OCI-LY7 (cell line): ENCODE measurements at regions not wholly inside any gene's neighbourhood (a gene's known extent, or its start where the extent isn't known, plus 50 kb on each side); places are given as distances from the start of the nearest gene placed in this dataset.

Experiments
- BruUV-seq: library from RNA; stranded (reverse); fragments of 400-500 nt; replicated peaks from 2 replicates; lab custom pipeline; 2021; lab: Mats Ljungman, UMichigan
- CTCF ChIA-PET: fragments of 300-600 bp; sonication (Branson Sonifier 250); formaldehyde crosslinking; loops from one replicate; lab custom pipeline; 2022; ENCODE audit warnings: antibody characterized with exemption; ENCODE audit not compliant: unreplicated experiment; lab: Charles Lee
- POLR2A ChIA-PET: fragments of 300-600 bp; sonication (Branson Sonifier 250); formaldehyde crosslinking; loops from one replicate; lab custom pipeline; 2022; ENCODE audit warnings: antibody characterized with exemption; lab: Charles Lee
- DNase-seq: peaks from one replicate; pipeline ENCODE4 v3.0.0-alpha.2; 2015; ENCODE audit warnings: low spot score
- H2AFZ ChIP-seq: fragments of 200-600 bp; sonication (generic), shearing (Covaris generic); 2 replicates; pipeline ENCODE4 v1.6.1; 2014; ENCODE audit warnings: mild to moderate bottlenecking, antibody characterized with exemption, low read length, moderate library complexity
- H3K27ac ChIP-seq: fragments of 200-600 bp; sonication (generic); 2 replicates; pipeline ENCODE4 v1.5.1; 2014; ENCODE audit warnings: mixed run types, low read depth, mild to moderate bottlenecking, moderate library complexity, low read length, inconsistent platforms; ENCODE audit not compliant: poor library complexity, severe bottlenecking
- H3K36me3 ChIP-seq: fragments of 200-600 bp; sonication (generic); 2 replicates; pipeline ENCODE4 v1.6.1; 2014; ENCODE audit warnings: mild to moderate bottlenecking, antibody characterized with exemption, low read length, moderate library complexity, mixed read lengths; ENCODE audit not compliant: insufficient read depth
- H3K4me1 ChIP-seq: fragments of 200-600 bp; sonication (generic); 2 replicates; pipeline ENCODE4 v1.5.1; 2014; ENCODE audit warnings: mild to moderate bottlenecking, low read length; ENCODE audit not compliant: insufficient read depth, poor library complexity, severe bottlenecking
- H3K4me2 ChIP-seq: fragments of 200-600 bp; sonication (generic); 2 replicates; pipeline ENCODE4 v1.6.1; 2014; ENCODE audit warnings: mild to moderate bottlenecking, low read length
- H3K4me3 ChIP-seq: fragments of 200-600 bp; sonication (generic); 2 replicates; pipeline ENCODE4 v1.5.1; 2014; ENCODE audit warnings: mild to moderate bottlenecking, low read depth, low read length; ENCODE audit not compliant: poor library complexity, severe bottlenecking
- H3K79me2 ChIP-seq: fragments of 200-600 bp; sonication (generic); 2 replicates; pipeline ENCODE4 v1.6.1; 2016; ENCODE audit warnings: low read depth, mild to moderate bottlenecking, low read length, moderate library complexity, mixed read lengths; ENCODE audit not compliant: insufficient read depth
- H3K9me2 ChIP-seq: fragments of 200-600 bp; sonication (generic); 2 replicates; pipeline ENCODE4 v1.6.1; 2016; ENCODE audit warnings: mild to moderate bottlenecking, low read length, mixed read lengths; ENCODE audit not compliant: insufficient read depth
- H3K9me3 ChIP-seq: fragments of 200-600 bp; sonication (generic); 2 replicates; pipeline ENCODE4 v1.6.1; 2014; ENCODE audit warnings: mild to moderate bottlenecking, mixed run types, low read length, mixed read lengths
- H4K20me1 ChIP-seq: fragments of 200-600 bp; sonication (generic); 2 replicates; pipeline ENCODE4 v1.6.1; 2014; ENCODE audit warnings: mild to moderate bottlenecking, antibody characterized with exemption, low read length, moderate library complexity, mixed read lengths; ENCODE audit not compliant: insufficient read depth
- CTCF ChIP-seq: fragments of 200-600 bp; sonication (generic); conservative IDR thresholded peaks from 2 replicates; pipeline ENCODE4 v1.5.1; 2014; ENCODE audit warnings: mild to moderate bottlenecking, antibody characterized with exemption, low read length, moderate library complexity, mixed read lengths
- EZH2phosphoT487 ChIP-seq: fragments of 200-600 bp; sonication (generic); IDR thresholded peaks from 2 replicates; pipeline ENCODE4 v1.6.1; 2018; ENCODE audit warnings: low read depth, borderline replicate concordance, mild to moderate bottlenecking, mixed run types, antibody characterized with exemption, low read length, moderate library complexity, mixed read lengths
- intact Hi-C: fragments of 100-400 bp; cut with micrococcal nuclease; formaldehyde crosslinking; loops from one replicate; pipeline ENCODE4 v1.10.0; 2022; ENCODE audit not compliant: unreplicated experiment

GRCh38 chr11:130772266-130773227 is 143.7 kb downstream of the SNX19 start:
- ChIA-PET POLR2A (no interaction called here), CTCF (interaction anchor here (0.7 kb wide), 1 partner anchor 333 kb away, joined by 5 read pairs; no protein-coding TSS in a partner anchor)
- intact Hi-C loops: no loop called here
- Histone ChIP-seq H3K36me3 (no peaks in the 10 kb centered on the region), H3K4me3 (no peak overlapping the region), H3K79me2 (no peaks in the 10 kb centered on the region), H3K4me1 (no peaks in the 10 kb centered on the region), H3K27ac (no peak overlapping the region), H3K4me2 (no peak overlapping the region), H2AFZ (no peak overlapping the region), H4K20me1 (no peaks in the 10 kb centered on the region), H3K9me2 (no peaks in the 10 kb centered on the region), H3K9me3 (no peaks in the 10 kb centered on the region)
- TF ChIP-seq EZH2phosphoT487: no peak
- no peak for TF ChIP-seq CTCF
- BruUV-seq: no TSS peak
- no peak for DNase-seq

GRCh38 chr11:130773244-130773820 is 142.9 kb downstream of the SNX19 start:
- TF ChIP-seq EZH2phosphoT487: no peak
- TF ChIP-seq CTCF: no peak

GRCh38 chr11:130774703-130775102 is 141.6 kb downstream of the SNX19 start:
- no peak overlapping the region for H2AFZ ChIP-seq
- no peaks in the 10 kb centered on the region for H4K20me1 ChIP-seq
- no peak for TF ChIP-seq CTCF
- no peak for TF ChIP-seq EZH2phosphoT487
- no peak overlapping the region for H3K4me2 ChIP-seq
- no TSS peak for BruUV-seq
- H3K27ac ChIP-seq: no peak overlapping the region
- ChIA-PET POLR2A (no interaction called here), CTCF (no interaction called here)
- H3K4me1 ChIP-seq: no peaks in the 10 kb centered on the region
- no peaks in the 10 kb centered on the region for H3K79me2 ChIP-seq
- no peaks in the 10 kb centered on the region for H3K9me3 ChIP-seq
- H3K36me3 ChIP-seq: no peaks in the 10 kb centered on the region
- no peak for DNase-seq
- no peak overlapping the region for H3K4me3 ChIP-seq
- intact Hi-C loops: no loop called here
- H3K9me2 ChIP-seq: no peaks in the 10 kb centered on the region

More at GRCh38 chr11:130773244-130773820, 142.9 kb downstream of the SNX19 start:
- Histone ChIP-seq H3K4me1 (no peaks in the 10 kb centered on the region), H3K4me3 (no peak overlapping the region), H2AFZ (no peak overlapping the region), H3K9me3 (no peaks in the 10 kb centered on the region), H3K79me2 (no peaks in the 10 kb centered on the region), H3K9me2 (no peaks in the 10 kb centered on the region), H3K4me2 (no peak overlapping the region), H3K27ac (no peak overlapping the region), H4K20me1 (no peaks in the 10 kb centered on the region), H3K36me3 (no peaks in the 10 kb centered on the region)
- DNase-seq: no peak
- CTCF ChIA-PET: no interaction called here
- intact Hi-C loops: no loop called here
- no TSS peak for BruUV-seq
- POLR2A ChIA-PET: no interaction called here
